Adrenal gland (tissue), 5 donors: ENCODE measurements at regions not wholly inside any gene's neighbourhood (a gene's known extent, or its start where the extent isn't known, plus 50 kb on each side); places are given as distances from the start of the nearest gene placed in this dataset.

ENCODE experiments used
- POLR2A ChIP-seq, 2 donors: fragments of 450-650 bp; IDR thresholded peaks; one replicate each; pipeline ENCODE4 v1.6.1; 2017; ENCODE audit warnings: antibody characterized with exemption in 2 of 2, mild to moderate bottlenecking in 2 of 2, moderate library complexity in 1 of 2
- TF ChIP-seq, protein P1 (sequence below), 6 experiments: fragments of 450-650 bp in 4 of 6; fragments of 200-600 bp in 2 of 6; sonication (generic) in 1 of 6; IDR thresholded peaks; 1 replicate in 5 of 6; 2 replicates in 1 of 6; pipeline versions ENCODE4 v1.5.1 to v1.8.0; 2016 to 2021; ENCODE audit warnings: antibody characterized with exemption in 6 of 6, mild to moderate bottlenecking in 2 of 6, moderate library complexity in 1 of 6
- donor health status: DM: no; HTN: no; CAD: no.

GRCh38 chr5:97443740-97444139, 260.7 kb upstream of the RIOK2 start:
- TF ChIP-seq, protein P1, sequence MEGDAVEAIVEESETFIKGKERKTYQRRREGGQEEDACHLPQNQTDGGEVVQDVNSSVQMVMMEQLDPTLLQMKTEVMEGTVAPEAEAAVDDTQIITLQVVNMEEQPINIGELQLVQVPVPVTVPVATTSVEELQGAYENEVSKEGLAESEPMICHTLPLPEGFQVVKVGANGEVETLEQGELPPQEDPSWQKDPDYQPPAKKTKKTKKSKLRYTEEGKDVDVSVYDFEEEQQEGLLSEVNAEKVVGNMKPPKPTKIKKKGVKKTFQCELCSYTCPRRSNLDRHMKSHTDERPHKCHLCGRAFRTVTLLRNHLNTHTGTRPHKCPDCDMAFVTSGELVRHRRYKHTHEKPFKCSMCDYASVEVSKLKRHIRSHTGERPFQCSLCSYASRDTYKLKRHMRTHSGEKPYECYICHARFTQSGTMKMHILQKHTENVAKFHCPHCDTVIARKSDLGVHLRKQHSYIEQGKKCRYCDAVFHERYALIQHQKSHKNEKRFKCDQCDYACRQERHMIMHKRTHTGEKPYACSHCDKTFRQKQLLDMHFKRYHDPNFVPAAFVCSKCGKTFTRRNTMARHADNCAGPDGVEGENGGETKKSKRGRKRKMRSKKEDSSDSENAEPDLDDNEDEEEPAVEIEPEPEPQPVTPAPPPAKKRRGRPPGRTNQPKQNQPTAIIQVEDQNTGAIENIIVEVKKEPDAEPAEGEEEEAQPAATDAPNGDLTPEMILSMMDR (IDR thresholded peaks at IDR 0.05) = no peak
- TF ChIP-seq POLR2A (IDR thresholded peaks at IDR 0.05) = no peak
